HepG2 (cell line): ENCODE measurements at regions not wholly inside any gene's neighbourhood (a gene's known extent, or its start where the extent isn't known, plus 50 kb on each side); places are given as distances from the start of the nearest gene placed in this dataset.

Source experiments
- ATAC-seq: fragments of 200-7000 bp; cut with Tn5 transposase; 3 replicates; pipeline ENCODE4 v1.9.1; 2020; ENCODE audit warnings: mild to moderate bottlenecking, moderate library complexity
- BruUV-seq: library from RNA; stranded (reverse); fragments of 400-500 nt; replicated peaks from 2 replicates; lab custom pipeline; 2021; lab: Mats Ljungman, UMichigan
- CTCF ChIA-PET: fragments of 300-600 bp; formaldehyde crosslinking; extraction: SDS; loops from one replicate; lab custom pipeline; 2021; ENCODE audit warnings: low total read pairs, inconsistent platforms, low intra/inter-chr PET ratio; lab: Yijun Ruan, JAX
- POLR2A ChIA-PET: fragments of 350-600 bp; sonication (Branson Sonifier 250); formaldehyde crosslinking; loops from one replicate; lab custom pipeline; 2020; ENCODE audit warnings: antibody characterized with exemption, inconsistent platforms; lab: Yijun Ruan, JAX
- DNase-seq: peaks from one replicate; pipeline ENCODE4 v3.0.0-alpha.2; 2015; ENCODE audit warnings: low spot score
- FAIRE-seq: peaks from 3 replicates; lab custom pipeline; 2011; peaks lifted over from hg19 to GRCh38; lab: Jason Lieb, UNC
- H2AFZ ChIP-seq: one replicate; pipeline ENCODE4 v1.6.1; 2011; ENCODE audit warnings: low read length, inconsistent platforms
- H3K27ac ChIP-seq: fragments of 300-600 bp; 3 replicates; pipeline ENCODE4 v1.8.0; 2011; ENCODE audit warnings: mixed run types, mild to moderate bottlenecking, mixed read lengths, low read length, inconsistent platforms; ENCODE audit not compliant: insufficient read depth; ENCODE audit errors: extremely low read length
- H3K27me3 ChIP-seq, 2 experiments: fragments of 200-600 bp in 1 of 2; 2 replicates in 1 of 2; 3 replicates in 1 of 2; pipeline versions ENCODE4 v1.6.0 to v1.8.0; 2011; ENCODE audit warnings: low read length in 2 of 2, mild to moderate bottlenecking in 2 of 2, moderate library complexity in 2 of 2, inconsistent platforms in 1 of 2; ENCODE audit not compliant: insufficient read depth in 2 of 2, control insufficient read depth in 1 of 2
- H3K36me3 ChIP-seq, 2 experiments: fragments of 200-600 bp in 1 of 2; replicated peaks in 1 of 2; 2 replicates in 1 of 2; 3 replicates in 1 of 2; pipeline versions ENCODE4 v1.5.1 to v1.8.0; 2011; ENCODE audit warnings: low read length in 2 of 2, inconsistent platforms in 1 of 2; ENCODE audit not compliant: insufficient read depth in 2 of 2, control insufficient read depth in 1 of 2
- H3K4me1 ChIP-seq: 2 replicates; pipeline ENCODE4 v1.5.1; 2012; ENCODE audit warnings: low read length, inconsistent platforms; ENCODE audit not compliant: insufficient read depth
- H3K4me2 ChIP-seq: 2 replicates; pipeline ENCODE4 v1.6.0; 2011; ENCODE audit warnings: low read depth, low read length, inconsistent platforms
- H3K4me3 ChIP-seq, 3 experiments: fragments of 200-600 bp in 1 of 3; sonication (generic), shearing (Covaris generic) in 1 of 3; replicated peaks in 1 of 3; 2 replicates each; pipeline ENCODE4 v1.5.1; 2011 to 2016; ENCODE audit warnings: low read length in 3 of 3, inconsistent platforms in 2 of 3, low read depth in 2 of 3, mild to moderate bottlenecking in 2 of 3, control low read depth in 1 of 3, mixed read lengths in 1 of 3; ENCODE audit not compliant: insufficient read depth in 1 of 3
- H3K79me2 ChIP-seq: one replicate; pipeline ENCODE4 v1.6.1; 2011; ENCODE audit warnings: low read length, inconsistent platforms; ENCODE audit not compliant: insufficient read depth
- H3K9ac ChIP-seq: 2 replicates; pipeline ENCODE4 v1.6.0; 2011; ENCODE audit warnings: mild to moderate bottlenecking, low read depth, low read length, inconsistent platforms; ENCODE audit not compliant: insufficient read depth
- H3K9me3 ChIP-seq: 2 replicates; pipeline ENCODE4 v1.5.1; 2012; ENCODE audit warnings: mild to moderate bottlenecking, low read length
- H4K20me1 ChIP-seq: 2 replicates; pipeline ENCODE4 v1.6.0; 2011; ENCODE audit warnings: inconsistent platforms, mild to moderate bottlenecking, low read length, moderate library complexity; ENCODE audit not compliant: insufficient read depth
- ATF3 ChIP-seq: sonication (generic); formaldehyde crosslinking; IDR thresholded peaks from 2 replicates; pipeline ENCODE4 v1.4.0; 2020; ENCODE audit warnings: missing genetic modification reagents
- DNMT3B ChIP-seq: conservative IDR thresholded peaks from 2 replicates; pipeline ENCODE4 v1.6.1; 2016; ENCODE audit warnings: missing biosample characterization, control low read depth
- ELF4 ChIP-seq: sonication (generic); formaldehyde crosslinking; IDR thresholded peaks from 2 replicates; pipeline ENCODE4 v1.5.0; 2020; ENCODE audit warnings: missing genetic modification reagents, mild to moderate bottlenecking, moderate library complexity, borderline replicate concordance
- HMG20B ChIP-seq: conservative IDR thresholded peaks from 2 replicates; pipeline ENCODE4 v1.6.1; 2016; ENCODE audit warnings: missing genetic modification reagents, missing compliant biosample characterization
- HOXD1 ChIP-seq: sonication (generic); formaldehyde crosslinking; IDR thresholded peaks from 2 replicates; pipeline ENCODE4 v1.5.0; 2020; ENCODE audit warnings: missing genetic modification reagents
- IKZF1 ChIP-seq: fragments of 450-650 bp; IDR thresholded peaks from 2 replicates; pipeline ENCODE4 v1.7.1; 2016
- KDM2A ChIP-seq: sonication (generic); formaldehyde crosslinking; IDR thresholded peaks from 2 replicates; pipeline ENCODE4 v1.4.0; 2020; ENCODE audit warnings: low read depth, missing genetic modification reagents, borderline replicate concordance
- KLF9 ChIP-seq: IDR thresholded peaks from 2 replicates; pipeline ENCODE4 v1.6.1; 2016; ENCODE audit warnings: low read depth
- MTF1 ChIP-seq: sonication (generic); formaldehyde crosslinking; IDR thresholded peaks from 2 replicates; pipeline ENCODE4 v1.5.0; 2020; ENCODE audit warnings: missing genetic modification reagents
- NPAS2 ChIP-seq: sonication (generic); formaldehyde crosslinking; IDR thresholded peaks from 2 replicates; pipeline ENCODE4 v1.8.0; 2022; ENCODE audit warnings: mild to moderate bottlenecking, missing genetic modification reagents, borderline replicate concordance
- XRCC5 ChIP-seq: fragments of 200-400 bp; formaldehyde crosslinking; optimal IDR thresholded peaks from 2 replicates; pipeline ENCODE3; 2017; ENCODE audit warnings: mild to moderate bottlenecking, low read length
- ZNF235 ChIP-seq: sonication (generic); formaldehyde crosslinking; IDR thresholded peaks from 2 replicates; pipeline ENCODE4 v1.8.1; 2023; ENCODE audit warnings: mild to moderate bottlenecking, missing genetic modification reagents, borderline replicate concordance
- ZNF430 ChIP-seq: sonication (generic); formaldehyde crosslinking; IDR thresholded peaks from 2 replicates; pipeline ENCODE4 v1.9.0; 2021; ENCODE audit warnings: mild to moderate bottlenecking, missing genetic modification reagents
- ZNF720 ChIP-seq: sonication (generic); formaldehyde crosslinking; IDR thresholded peaks from 2 replicates; pipeline ENCODE4 v1.4.0; 2020; ENCODE audit warnings: missing genetic modification reagents
- ZNF737 ChIP-seq: sonication (generic); formaldehyde crosslinking; IDR thresholded peaks from 2 replicates; pipeline ENCODE4 v1.5.0; 2020; ENCODE audit warnings: missing genetic modification reagents, mild to moderate bottlenecking, borderline replicate concordance
- ZSCAN5A ChIP-seq: sonication (generic); formaldehyde crosslinking; IDR thresholded peaks from 2 replicates; pipeline ENCODE4 v1.8.0; 2022; ENCODE audit warnings: mild to moderate bottlenecking, missing genetic modification reagents, borderline replicate concordance
- in situ Hi-C: cut with HindIII; loops from 2 replicates; pipeline ENCODE4 v1.10.0; 2017; ENCODE audit warnings: low pct_unique_long_range_greater_than_20kb; ENCODE audit not compliant: extremely low pct_ligation_motif_present
- intact Hi-C: fragments of 100-400 bp; cut with micrococcal nuclease; formaldehyde crosslinking; loops from one replicate; pipeline ENCODE4 v1.10.0; 2022; ENCODE audit not compliant: unreplicated experiment
- TF ChIP-seq, protein P1 (sequence below): sonication (generic); formaldehyde crosslinking; IDR thresholded peaks from 2 replicates; pipeline ENCODE4 v1.8.0; 2022; ENCODE audit warnings: missing genetic modification reagents, mild to moderate bottlenecking, moderate library complexity, borderline replicate concordance

DNA sequence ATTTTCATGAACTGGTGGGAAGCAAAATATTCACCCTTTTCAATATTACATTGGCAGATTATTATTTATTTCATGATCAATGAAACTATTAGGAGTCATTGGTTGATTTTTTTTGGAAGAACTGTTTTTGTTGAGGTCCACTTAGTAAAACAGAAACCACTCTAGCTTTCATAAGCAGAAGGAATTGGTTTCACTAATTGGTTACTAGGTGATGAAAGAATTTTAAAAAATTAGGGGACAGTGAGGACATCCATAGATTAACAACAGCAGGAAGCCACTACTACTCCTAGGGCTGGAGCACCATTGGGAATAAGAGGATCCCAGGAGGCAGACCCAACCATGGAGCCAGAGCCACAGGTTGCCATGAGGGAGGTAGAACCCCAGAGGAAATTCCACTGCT, 74.4 kb upstream of the KCNA4 start:
- Histone ChIP-seq H3K79me2 (no peaks in the 10 kb centered on the region), H4K20me1 (no peaks in the 10 kb centered on the region)
- intact Hi-C loops, result no loop called here

More for the DNA sequence above, 74.4 kb upstream of the KCNA4 start:
- peaks cover under 1% of the 10 kb centered on the region; the same call in 1 of the 2 replicates for H3K9me3 ChIP-seq
- H3K4me3 ChIP-seq, result no peak overlapping the region
- no peak overlapping the region for H3K4me2 ChIP-seq
- ATAC-seq (no peak), DNase-seq (no peak), FAIRE-seq (no peak)
- H3K27ac ChIP-seq, result no peak overlapping the region
- no TSS peak for BruUV-seq
- H3K27me3 ChIP-seq, result no peaks in the 10 kb centered on the region
- ChIA-PET POLR2A (no interaction called here), CTCF (no interaction called here)
- TF ChIP-seq ELF4 (CRISPR knock-in tag), result no peak
- no peak for TF ChIP-seq NPAS2
- TF ChIP-seq DNMT3B (CRISPR knock-in tag), result no peak
- no peak for TF ChIP-seq ATF3 (CRISPR knock-in tag)
- no peak for TF ChIP-seq ZNF430 (CRISPR knock-in tag)
- TF ChIP-seq HMG20B (CRISPR knock-in tag), result no peak
- no peak for TF ChIP-seq ZNF720
- TF ChIP-seq ZSCAN5A, result no peak
- no peak for TF ChIP-seq KLF9
- TF ChIP-seq IKZF1, result no peak
- TF ChIP-seq, protein P1, sequence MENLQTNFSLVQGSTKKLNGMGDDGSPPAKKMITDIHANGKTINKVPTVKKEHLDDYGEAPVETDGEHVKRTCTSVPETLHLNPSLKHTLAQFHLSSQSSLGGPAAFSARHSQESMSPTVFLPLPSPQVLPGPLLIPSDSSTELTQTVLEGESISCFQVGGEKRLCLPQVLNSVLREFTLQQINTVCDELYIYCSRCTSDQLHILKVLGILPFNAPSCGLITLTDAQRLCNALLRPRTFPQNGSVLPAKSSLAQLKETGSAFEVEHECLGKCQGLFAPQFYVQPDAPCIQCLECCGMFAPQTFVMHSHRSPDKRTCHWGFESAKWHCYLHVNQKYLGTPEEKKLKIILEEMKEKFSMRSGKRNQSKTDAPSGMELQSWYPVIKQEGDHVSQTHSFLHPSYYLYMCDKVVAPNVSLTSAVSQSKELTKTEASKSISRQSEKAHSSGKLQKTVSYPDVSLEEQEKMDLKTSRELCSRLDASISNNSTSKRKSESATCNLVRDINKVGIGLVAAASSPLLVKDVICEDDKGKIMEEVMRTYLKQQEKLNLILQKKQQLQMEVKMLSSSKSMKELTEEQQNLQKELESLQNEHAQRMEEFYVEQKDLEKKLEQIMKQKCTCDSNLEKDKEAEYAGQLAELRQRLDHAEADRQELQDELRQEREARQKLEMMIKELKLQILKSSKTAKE (CRISPR knock-in tag), result no peak
- no peak for TF ChIP-seq KDM2A (CRISPR knock-in tag)
- no peak for TF ChIP-seq ZNF235
- TF ChIP-seq ZNF737 (CRISPR knock-in tag), result no peak
- no peak for TF ChIP-seq HOXD1 (CRISPR knock-in tag)
- TF ChIP-seq XRCC5, result no peak
- no peak for TF ChIP-seq MTF1 (CRISPR knock-in tag)
- H3K9ac ChIP-seq, result no peak overlapping the region
- in situ Hi-C loops, result no loop called here
- no peak overlapping the region for H2AFZ ChIP-seq
- H3K36me3 ChIP-seq, result no peaks in the 10 kb centered on the region
- H3K4me1 ChIP-seq, result no peaks in the 10 kb centered on the region
